NCI-H446 treated with DMSO at 0.1 percent for 48 hours (cell line): ENCODE measurements at regions not wholly inside any gene's neighbourhood (a gene's known extent, or its start where the extent isn't known, plus 50 kb on each side); places are given as distances from the start of the nearest gene placed in this dataset.
"Not testable (repeated sequence)": the region's sequence is repeated elsewhere in the genome, so short reads cannot be mapped to it uniquely, and the experiment has no call there.

Experiments used
- DNase-seq: peaks from one replicate; lab custom pipeline; 2025; lab: John Stamatoyannopoulos, UW

- DNase-seq = no peak
Observed at GRCh38 chr6:115064680-115065079, 721.9 kb upstream of the HS3ST5 start.

DNA sequence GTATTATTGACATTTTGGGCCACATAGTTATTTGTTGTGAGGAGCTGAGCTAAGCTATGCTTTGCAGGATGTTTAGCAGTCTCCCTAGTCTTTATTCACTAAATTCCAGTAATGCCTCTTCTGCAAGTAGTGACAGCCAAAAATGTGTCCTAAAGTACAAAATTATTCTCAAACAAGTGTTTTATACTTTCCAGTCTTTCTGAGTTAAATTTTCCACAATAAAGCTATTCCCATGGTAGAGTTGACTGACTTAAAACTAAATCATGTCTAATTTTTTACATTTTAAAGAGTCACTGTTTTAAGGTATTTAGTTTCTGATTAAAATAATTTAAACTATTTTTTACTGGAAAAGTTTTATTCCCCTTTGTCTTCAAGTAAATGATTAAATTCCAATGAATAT, 717.8 kb upstream of the HS3ST5 start:
- DNase-seq = no peak

GRCh38 chr6:115058414-115059211, 715.8 kb upstream of the HS3ST5 start:
- peak; percentile 4 for DNase-seq

- DNase-seq = no peak
Observed at GRCh38 chr6:115055579-115055978, 712.8 kb upstream of the HS3ST5 start.

DNA sequence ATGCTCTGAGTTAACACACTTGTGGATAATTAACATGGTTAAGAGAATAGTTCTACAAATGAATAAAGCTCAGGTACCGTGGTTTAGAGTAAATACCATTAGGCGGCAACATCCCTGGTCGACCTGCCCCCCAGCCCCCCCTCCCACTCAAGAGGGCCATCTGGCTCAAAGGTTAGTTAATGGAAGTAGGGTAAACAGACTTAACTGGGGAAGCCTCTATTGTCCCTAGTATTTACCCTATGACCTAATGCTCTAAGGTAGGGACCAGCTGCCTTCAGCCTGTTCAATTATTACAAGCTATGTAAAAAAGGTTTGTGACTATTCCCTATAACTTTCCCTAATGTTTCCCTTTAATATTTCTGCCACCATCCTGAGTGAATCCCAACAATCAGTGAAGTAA, 711.4 kb upstream of the HS3ST5 start:
- DNase-seq = not testable (repeated sequence)

- no peak for DNase-seq
Observed at GRCh38 chr6:115053169-115053860, 710.5 kb upstream of the HS3ST5 start.

DNA sequence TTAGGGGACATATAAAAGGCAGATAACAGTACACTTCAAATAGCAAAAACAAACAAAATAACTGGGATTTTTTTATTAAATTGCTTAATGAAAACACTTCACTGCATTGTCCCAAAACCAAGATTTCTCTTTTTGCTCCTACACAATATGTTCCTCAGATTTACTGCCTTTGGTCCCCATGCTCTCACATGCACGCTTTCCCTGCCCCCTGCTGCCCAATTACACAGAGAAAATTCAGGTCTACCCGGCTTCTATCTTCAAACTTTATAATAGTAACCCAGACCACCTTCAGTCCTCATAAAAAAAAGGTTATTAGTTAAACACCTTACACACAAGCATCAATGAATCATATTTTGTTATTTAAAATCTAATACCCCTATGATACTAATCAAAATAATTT, 673.8 kb upstream of the HS3ST5 start:
- no peak for DNase-seq

- no peak for DNase-seq
Observed at GRCh38 chr6:115004982-115005381, 662.2 kb upstream of the HS3ST5 start.

DNA sequence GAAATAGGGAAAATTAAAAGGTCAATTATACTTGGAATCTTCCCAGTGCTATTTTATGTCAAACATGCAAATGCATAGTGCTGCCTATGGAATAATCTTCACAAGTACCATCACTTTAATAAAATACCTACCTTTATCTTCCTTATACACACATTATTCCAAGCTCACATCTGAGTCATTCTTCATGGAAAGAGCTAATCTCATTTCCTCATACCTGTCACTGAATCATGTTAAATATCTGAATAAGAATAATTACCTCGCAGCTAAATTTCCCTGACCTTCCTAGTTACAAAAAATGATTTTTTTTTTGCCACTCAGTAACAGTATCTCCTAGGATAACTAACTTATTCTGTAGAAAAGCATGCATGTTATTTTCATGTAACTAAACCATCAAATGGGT, 661.4 kb upstream of the HS3ST5 start:
- no peak for DNase-seq

GRCh38 chr6:115001731-115002350, 659.0 kb upstream of the HS3ST5 start:
- DNase-seq = no peak

GRCh38 chr6:115000736-115001135, 657.9 kb upstream of the HS3ST5 start:
- DNase-seq = no peak

DNA sequence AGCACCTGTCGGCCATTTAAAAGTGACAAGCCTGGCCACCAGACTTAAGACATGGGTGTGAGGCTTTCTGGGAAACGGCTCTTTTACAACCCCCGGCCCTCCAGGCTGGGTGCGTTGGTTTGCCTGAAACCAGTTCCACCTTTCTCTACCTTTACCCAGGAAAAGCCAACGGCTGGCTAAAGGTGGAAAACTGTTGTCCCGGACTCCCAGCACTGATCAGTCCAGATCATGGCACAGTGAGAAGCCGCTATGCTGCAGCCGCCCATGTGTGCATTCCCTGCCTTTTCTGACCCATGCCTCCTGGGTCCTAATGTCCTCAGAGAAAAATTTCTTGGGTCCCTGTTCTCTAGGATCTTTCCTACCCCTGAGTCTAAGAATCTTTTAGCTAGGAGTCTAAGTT, 655.7 kb upstream of the HS3ST5 start:
- DNase-seq = no peak

GRCh38 chr6:114997813-114998292, 655.0 kb upstream of the HS3ST5 start:
- no peak for DNase-seq

- no peak for DNase-seq
Observed at GRCh38 chr6:114995526-114995925, 652.7 kb upstream of the HS3ST5 start.

DNA sequence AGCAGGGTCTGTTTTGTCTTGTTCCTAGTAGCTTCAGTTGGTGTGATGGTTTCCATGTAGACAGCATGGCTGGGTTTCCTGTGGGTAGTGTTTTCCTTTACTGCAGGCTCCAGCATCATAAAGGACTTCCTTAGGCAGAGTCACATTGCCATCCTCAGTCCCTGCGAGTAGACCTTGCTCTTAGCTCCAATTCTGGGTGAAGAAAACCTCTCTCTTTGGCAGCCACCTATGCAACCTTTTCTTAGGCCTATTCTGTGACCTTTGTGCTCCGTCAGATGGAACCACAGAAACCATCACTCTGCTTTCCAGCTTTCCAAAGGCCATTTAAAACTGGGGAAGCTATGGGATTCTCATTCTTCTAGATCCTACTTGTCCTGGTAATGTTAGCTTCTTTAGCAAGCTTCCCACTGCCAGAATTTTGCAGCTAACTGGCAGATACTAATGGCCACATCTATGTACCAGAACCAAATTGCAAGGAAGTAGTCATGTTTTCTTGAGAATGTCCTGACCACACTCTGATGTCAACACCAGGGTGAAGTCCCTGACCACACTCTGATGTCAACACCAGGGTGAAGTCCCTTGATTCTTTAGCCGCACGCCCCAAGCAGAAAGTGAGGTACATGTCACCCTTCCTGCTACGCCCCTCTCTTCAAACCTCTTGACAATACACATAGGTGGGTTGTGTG, 646.6 kb upstream of the HS3ST5 start:
- DNase-seq = no peak

DNA sequence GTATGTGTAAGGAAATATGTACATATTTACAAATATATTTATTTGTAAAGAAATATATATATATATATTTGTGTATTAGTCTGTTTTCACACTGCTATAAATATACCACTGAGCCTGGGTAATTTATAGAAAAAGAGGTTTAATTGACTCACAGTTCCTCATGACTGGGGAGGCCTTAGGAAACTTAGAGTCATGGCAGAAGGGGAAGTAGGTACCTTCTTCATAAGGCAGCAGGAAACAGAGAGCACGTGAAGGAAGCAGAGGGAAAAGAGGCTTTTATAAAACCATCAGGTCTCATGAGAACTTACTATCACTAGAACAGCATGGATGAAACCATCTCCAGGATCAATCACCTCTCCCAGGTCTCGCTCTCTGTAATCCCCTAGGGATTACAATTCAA, 644.5 kb upstream of the HS3ST5 start:
- no peak for DNase-seq

GRCh38 chr6:114955363-114955762, 612.5 kb upstream of the HS3ST5 start:
- no peak for DNase-seq

GRCh38 chr6:114952229-114952628, 609.4 kb upstream of the HS3ST5 start:
- DNase-seq = no peak

DNA sequence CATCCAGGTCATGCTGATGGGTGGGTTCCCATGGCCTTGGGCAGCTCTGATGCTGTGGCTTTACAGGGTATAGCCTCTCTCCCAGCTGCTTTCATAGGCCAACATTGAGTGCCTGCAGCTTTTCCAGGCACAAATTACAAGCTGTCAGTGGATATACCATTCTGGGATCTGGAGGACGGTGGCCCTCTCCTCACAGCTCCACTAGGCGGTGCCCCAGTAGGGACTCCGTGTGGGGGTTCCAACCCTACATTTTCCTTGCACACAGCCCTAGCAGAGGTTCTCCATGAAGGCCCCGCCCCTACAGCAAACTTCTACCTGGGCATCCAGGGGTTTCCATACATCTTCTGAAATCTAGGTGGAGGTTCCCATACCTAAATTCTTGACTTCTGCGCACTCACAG, 602.6 kb upstream of the HS3ST5 start:
- no peak for DNase-seq

DNA sequence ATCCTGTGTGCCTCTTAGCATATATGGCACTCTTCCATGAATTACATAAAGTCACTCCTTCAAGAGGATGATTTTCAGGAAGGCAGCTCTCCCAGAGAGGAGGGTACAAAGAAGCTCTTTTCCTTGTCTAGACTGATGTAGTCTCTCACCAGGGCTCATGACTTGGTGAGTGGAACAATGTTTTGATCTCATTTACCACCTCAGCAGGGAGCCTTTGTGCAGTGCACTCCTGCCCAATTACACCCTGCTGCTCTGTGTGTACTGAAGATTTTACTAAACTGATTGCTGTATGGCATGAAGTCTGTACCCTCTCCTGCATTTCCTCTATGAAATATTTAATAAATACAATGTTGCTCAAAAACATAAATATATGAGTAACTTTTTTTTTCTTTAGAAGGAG, 598.3 kb upstream of the HS3ST5 start:
- DNase-seq = peak; percentile 29

- DNase-seq = no peak
Observed at GRCh38 chr6:114940181-114940580, 597.4 kb upstream of the HS3ST5 start.

DNA sequence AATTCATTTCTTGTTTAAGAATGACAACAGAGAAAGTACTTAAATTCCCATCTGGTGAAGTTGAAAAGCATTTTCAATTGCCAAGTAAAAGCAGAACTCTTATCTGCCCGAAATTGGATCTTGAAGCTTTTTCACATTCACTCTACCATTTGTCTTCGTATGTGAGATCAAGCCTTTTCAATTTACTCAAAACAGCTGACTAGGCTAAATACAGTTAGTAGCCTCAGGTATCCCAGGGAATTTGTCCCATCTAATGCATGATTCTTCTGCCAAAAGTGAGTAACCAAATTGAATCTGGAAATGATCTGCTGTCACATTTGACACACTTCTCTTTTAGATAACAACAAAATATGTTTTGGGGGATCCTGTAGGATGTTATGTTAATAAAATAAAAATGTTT, 596.8 kb upstream of the HS3ST5 start:
- DNase-seq = no peak
